Caco-2 (cell line): ENCODE measurements at regions not wholly inside any gene's neighbourhood (a gene's known extent, or its start where the extent isn't known, plus 50 kb on each side); places are given as distances from the start of the nearest gene placed in this dataset.
"Not testable (repeated sequence)": the region's sequence is repeated elsewhere in the genome, so short reads cannot be mapped to it uniquely, and the experiment has no call there.

ENCODE experiments used
- BruUV-seq: library from RNA; stranded (reverse); fragments of 400-500 nt; replicated peaks from 2 replicates; lab custom pipeline; 2021; lab: Mats Ljungman, UMichigan
- CTCF ChIA-PET: fragments of 300-600 bp; sonication (Branson Sonifier 250); formaldehyde crosslinking; loops from one replicate; lab custom pipeline; 2022; ENCODE audit warnings: antibody characterized with exemption; lab: Charles Lee
- POLR2A ChIA-PET: fragments of 300-600 bp; sonication (Branson Sonifier 250); formaldehyde crosslinking; loops from one replicate; lab custom pipeline; 2022; ENCODE audit warnings: antibody characterized with exemption; lab: Charles Lee
- DNase-seq, 2 experiments: peaks; one replicate each; pipeline versions ENCODE4 v3.0.0 to v3.0.0-alpha.2; 2020 to 2022
- H3K27me3 ChIP-seq: replicated peaks from 2 replicates; pipeline ENCODE4 v1.6.0; 2011; ENCODE audit warnings: low read length; ENCODE audit not compliant: control insufficient read depth, insufficient read depth
- H3K36me3 ChIP-seq: 2 replicates; pipeline ENCODE4 v1.5.1; 2011; ENCODE audit warnings: low read length; ENCODE audit not compliant: control insufficient read depth, insufficient read depth
- H3K4me1 ChIP-seq: fragments of 250-450 bp; sonication (Bioruptor Pico); 2 replicates; pipeline ENCODE4 v1.5.1; 2020; ENCODE audit warnings: mild to moderate bottlenecking
- H3K4me3 ChIP-seq: 2 replicates; pipeline ENCODE4 v1.5.1; 2011; ENCODE audit warnings: low read depth, mild to moderate bottlenecking, control low read depth, low read length
- H3K9me3 ChIP-seq: fragments of 250-450 bp; sonication (Bioruptor Pico); 2 replicates; pipeline ENCODE4 v1.5.1; 2020; ENCODE audit warnings: mild to moderate bottlenecking, moderate library complexity
- H3K27ac Mint-ChIP-seq: one replicate; pipeline ENCODE4 v1.8.0; 2022; ENCODE audit warnings: mixed read lengths; ENCODE audit not compliant: unreplicated experiment
- H3K27me3 Mint-ChIP-seq: one replicate; pipeline ENCODE4 v1.8.0; 2022; ENCODE audit warnings: mixed read lengths; ENCODE audit not compliant: insufficient read depth, unreplicated experiment
- H3K36me3 Mint-ChIP-seq: one replicate; pipeline ENCODE4 v1.8.0; 2022; ENCODE audit warnings: mild to moderate bottlenecking, mixed read lengths; ENCODE audit not compliant: insufficient read depth, unreplicated experiment
- H3K4me1 Mint-ChIP-seq: one replicate; pipeline ENCODE4 v1.8.0; 2022; ENCODE audit warnings: low read depth, mixed read lengths; ENCODE audit not compliant: unreplicated experiment
- H3K4me3 Mint-ChIP-seq: one replicate; pipeline ENCODE4 v1.8.0; 2022; ENCODE audit warnings: mild to moderate bottlenecking, moderate library complexity, mixed read lengths; ENCODE audit not compliant: unreplicated experiment
- H3K9me3 Mint-ChIP-seq: one replicate; pipeline ENCODE4 v1.8.0; 2022; ENCODE audit warnings: mixed read lengths; ENCODE audit not compliant: unreplicated experiment
- intact Hi-C: fragments of 100-400 bp; cut with micrococcal nuclease; formaldehyde crosslinking; loops from one replicate; pipeline ENCODE4 v1.10.0; 2022; ENCODE audit not compliant: unreplicated experiment
- TF ChIP-seq, protein P1 (sequence below), 2 experiments: fragments of 200-600 bp in 1 of 2; IDR thresholded peaks; 1 replicate in 1 of 2; 2 replicates in 1 of 2; pipeline versions ENCODE4 v1.5.1 to v1.8.0; 2011 to 2022; ENCODE audit warnings: antibody characterized with exemption in 1 of 2, control low read depth in 1 of 2, inconsistent platforms in 1 of 2, low read depth in 1 of 2, low read length in 1 of 2, mild to moderate bottlenecking in 1 of 2, moderate library complexity in 1 of 2; ENCODE audit not compliant: insufficient read depth in 1 of 2, severe bottlenecking in 1 of 2, unreplicated experiment in 1 of 2

DNA sequence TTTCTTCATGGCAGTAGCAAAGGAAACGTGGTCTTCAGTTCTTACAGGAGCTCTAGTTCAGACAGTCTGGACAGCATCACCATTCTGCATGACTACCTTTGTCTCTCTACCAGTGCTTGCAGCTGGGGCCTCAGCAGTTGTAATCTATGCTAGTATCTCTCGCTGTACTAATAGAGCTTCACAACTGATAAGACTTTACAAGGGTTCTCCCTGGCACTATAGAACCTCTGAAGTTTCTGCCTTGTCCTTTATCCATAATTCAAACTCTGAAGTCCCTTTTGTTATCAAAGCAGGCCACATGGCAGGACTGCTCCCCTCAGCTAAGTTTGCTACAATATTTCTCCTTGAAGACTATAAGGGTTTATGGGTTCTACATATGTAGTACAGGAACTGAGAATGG is 842.1 kb upstream of the ADGRB3 start:
- Mint-ChIP-seq H3K36me3 (no peaks in the 10 kb centered on the region), H3K4me3 (no peak overlapping the region), H3K27ac (no peak overlapping the region), H3K27me3 (no peaks in the 10 kb centered on the region), H3K4me1 (no peaks in the 10 kb centered on the region), H3K9me3 (no peaks in the 10 kb centered on the region)
- ChIA-PET POLR2A (no interaction called here), CTCF (no interaction called here)
- intact Hi-C loops: no loop called here
- H3K36me3 ChIP-seq: no peaks in the 10 kb centered on the region
- no peak overlapping the region for H3K4me3 ChIP-seq
- TF ChIP-seq, protein P1, sequence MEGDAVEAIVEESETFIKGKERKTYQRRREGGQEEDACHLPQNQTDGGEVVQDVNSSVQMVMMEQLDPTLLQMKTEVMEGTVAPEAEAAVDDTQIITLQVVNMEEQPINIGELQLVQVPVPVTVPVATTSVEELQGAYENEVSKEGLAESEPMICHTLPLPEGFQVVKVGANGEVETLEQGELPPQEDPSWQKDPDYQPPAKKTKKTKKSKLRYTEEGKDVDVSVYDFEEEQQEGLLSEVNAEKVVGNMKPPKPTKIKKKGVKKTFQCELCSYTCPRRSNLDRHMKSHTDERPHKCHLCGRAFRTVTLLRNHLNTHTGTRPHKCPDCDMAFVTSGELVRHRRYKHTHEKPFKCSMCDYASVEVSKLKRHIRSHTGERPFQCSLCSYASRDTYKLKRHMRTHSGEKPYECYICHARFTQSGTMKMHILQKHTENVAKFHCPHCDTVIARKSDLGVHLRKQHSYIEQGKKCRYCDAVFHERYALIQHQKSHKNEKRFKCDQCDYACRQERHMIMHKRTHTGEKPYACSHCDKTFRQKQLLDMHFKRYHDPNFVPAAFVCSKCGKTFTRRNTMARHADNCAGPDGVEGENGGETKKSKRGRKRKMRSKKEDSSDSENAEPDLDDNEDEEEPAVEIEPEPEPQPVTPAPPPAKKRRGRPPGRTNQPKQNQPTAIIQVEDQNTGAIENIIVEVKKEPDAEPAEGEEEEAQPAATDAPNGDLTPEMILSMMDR (IDR thresholded peaks at IDR 0.05; ENCODE audit: insufficient read depth in 1 of 2, low read depth in 1 of 2, low read length in 1 of 2, severe bottlenecking in 1 of 2, unreplicated experiment in 1 of 2): no peak
- no peaks in the 10 kb centered on the region for H3K4me1 ChIP-seq
- no TSS peak for BruUV-seq
- H3K9me3 ChIP-seq: no peaks in the 10 kb centered on the region
- no peak for DNase-seq
- no peaks in the 10 kb centered on the region for H3K27me3 ChIP-seq

DNA sequence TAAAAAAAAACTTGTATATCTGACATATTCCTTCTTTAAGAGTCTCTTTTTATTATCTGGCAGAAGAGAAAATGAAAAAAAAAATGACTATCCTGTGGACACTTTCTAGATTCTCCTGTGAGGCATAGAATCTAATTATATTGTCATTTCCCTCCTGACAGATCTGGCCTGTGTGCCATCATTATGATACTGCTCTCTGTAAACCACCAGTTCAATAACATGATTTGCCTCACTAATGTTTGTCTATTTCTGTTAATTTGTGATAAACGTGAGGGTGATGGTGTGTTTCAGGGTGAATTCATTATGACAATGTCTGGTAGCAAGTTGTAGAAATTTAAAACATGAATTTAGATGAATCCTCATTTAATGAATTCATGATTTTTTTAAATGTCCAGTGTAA is 844.5 kb upstream of the ADGRB3 start:
- no peaks in the 10 kb centered on the region for H3K27me3 Mint-ChIP-seq
- DNase-seq: no peak
- TF ChIP-seq, protein P1 (IDR thresholded peaks at IDR 0.05; ENCODE audit: insufficient read depth in 1 of 2, low read depth in 1 of 2, low read length in 1 of 2, severe bottlenecking in 1 of 2, unreplicated experiment in 1 of 2): no peak
- H3K4me3 Mint-ChIP-seq: no peak overlapping the region
- BruUV-seq: no TSS peak
- H3K9me3 Mint-ChIP-seq: no peaks in the 10 kb centered on the region
- no peaks in the 10 kb centered on the region for H3K36me3 ChIP-seq
- H3K36me3 Mint-ChIP-seq: no peaks in the 10 kb centered on the region
- ChIA-PET CTCF (no interaction called here), POLR2A (no interaction called here)
- H3K27ac Mint-ChIP-seq: no peak overlapping the region
- no peaks in the 10 kb centered on the region for H3K4me1 Mint-ChIP-seq
- no peak overlapping the region for H3K4me3 ChIP-seq
- H3K27me3 ChIP-seq: no peaks in the 10 kb centered on the region
- no peaks in the 10 kb centered on the region for H3K9me3 ChIP-seq
- no peaks in the 10 kb centered on the region for H3K4me1 ChIP-seq
- intact Hi-C loops: no loop called here

DNA sequence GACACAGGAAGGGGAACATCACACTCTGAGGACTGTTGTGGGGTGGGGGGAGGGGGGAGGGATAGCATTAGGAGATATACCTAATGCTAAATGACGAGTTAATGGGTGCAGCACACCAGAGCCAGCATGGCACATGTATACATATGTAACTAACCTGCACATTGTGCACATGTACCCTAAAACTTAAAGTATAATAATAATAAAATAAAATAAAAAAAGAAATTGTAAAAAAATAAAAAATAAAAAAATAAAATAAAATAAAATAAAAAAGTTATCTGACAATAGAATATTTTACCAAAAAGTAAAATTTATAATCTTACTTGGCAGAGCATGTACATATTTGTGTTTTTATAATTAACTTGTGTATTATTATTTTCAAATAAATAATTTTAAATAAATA is 848.0 kb upstream of the ADGRB3 start:
- intact Hi-C loops: not testable (repeated sequence)

DNA sequence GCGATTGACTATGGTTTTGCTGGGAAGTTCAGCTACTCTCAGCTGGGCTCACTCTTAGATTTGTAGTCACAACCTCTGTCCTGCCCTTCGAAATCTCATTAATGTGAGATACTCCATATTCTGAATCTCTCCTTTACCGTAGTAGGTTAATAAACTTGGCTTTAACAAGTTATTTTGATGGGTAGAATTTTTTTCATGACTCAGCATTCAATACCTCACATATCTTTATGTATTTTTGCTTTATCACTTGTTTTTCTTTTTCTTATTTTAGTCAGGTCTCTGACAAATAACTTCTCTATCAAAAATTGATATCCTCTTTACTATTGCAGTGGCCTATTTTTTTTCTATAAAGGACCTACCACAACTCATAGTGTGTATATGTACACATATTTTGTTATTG is 855.2 kb upstream of the ADGRB3 start:
- TF ChIP-seq, protein P1 (IDR thresholded peaks at IDR 0.05; ENCODE audit: insufficient read depth in 1 of 2, low read depth in 1 of 2, low read length in 1 of 2, severe bottlenecking in 1 of 2, unreplicated experiment in 1 of 2): no peak
- no TSS peak for BruUV-seq
- CTCF ChIA-PET: no interaction called here
- no peaks in the 10 kb centered on the region for H3K9me3 Mint-ChIP-seq
- no peaks in the 10 kb centered on the region for H3K36me3 ChIP-seq
- H3K4me1 Mint-ChIP-seq: no peaks in the 10 kb centered on the region
- no peak overlapping the region for H3K4me3 ChIP-seq
- POLR2A ChIA-PET: no interaction called here
- H3K27me3 ChIP-seq: no peaks in the 10 kb centered on the region
- H3K36me3 Mint-ChIP-seq: no peaks in the 10 kb centered on the region
- H3K27me3 Mint-ChIP-seq: no peaks in the 10 kb centered on the region
- H3K9me3 ChIP-seq: no peaks in the 10 kb centered on the region
- intact Hi-C loops: no loop called here
- H3K4me1 ChIP-seq: no peaks in the 10 kb centered on the region
- no peak overlapping the region for H3K4me3 Mint-ChIP-seq
- no peak for DNase-seq
- no peak overlapping the region for H3K27ac Mint-ChIP-seq

More for the DNA sequence above, 848.0 kb upstream of the ADGRB3 start:
- BruUV-seq, H3K36me3 Mint-ChIP-seq, DNase-seq, H3K4me3 ChIP-seq, H3K4me1 Mint-ChIP-seq, H3K27ac Mint-ChIP-seq, H3K4me1 ChIP-seq, H3K9me3 ChIP-seq, H3K27me3 ChIP-seq, H3K27me3 Mint-ChIP-seq, POLR2A ChIA-PET, H3K4me3 Mint-ChIP-seq, H3K36me3 ChIP-seq, H3K9me3 Mint-ChIP-seq, CTCF ChIA-PET: not testable (repeated sequence)
